Astrocyte (in vitro differentiated cells and primary cell): ENCODE measurements at regions not wholly inside any gene's neighbourhood (a gene's known extent, or its start where the extent isn't known, plus 50 kb on each side); places are given as distances from the start of the nearest gene placed in this dataset.

Experiments used
- DNase-seq: peaks from one replicate; pipeline ENCODE4 v3.0.0-alpha.2; 2010; ENCODE audit warnings: low read depth
- FAIRE-seq: peaks from 2 replicates; lab custom pipeline; 2011; peaks lifted over from hg19 to GRCh38; lab: Jason Lieb, UNC
- H2AFZ ChIP-seq: 2 replicates; pipeline ENCODE4 v1.6.0; 2012; ENCODE audit warnings: low read depth, low read length, inconsistent platforms
- H3K27ac ChIP-seq: 2 replicates; pipeline ENCODE4 v1.5.1; 2011; ENCODE audit warnings: low read depth, low read length, inconsistent platforms
- H3K27me3 ChIP-seq: 2 replicates; pipeline ENCODE4 v1.6.0; 2011; ENCODE audit warnings: low read length, inconsistent platforms; ENCODE audit not compliant: insufficient read depth
- H3K36me3 ChIP-seq: 2 replicates; pipeline ENCODE4 v1.5.1; 2011; ENCODE audit warnings: low read length, inconsistent platforms; ENCODE audit not compliant: insufficient read depth
- H3K4me1 ChIP-seq: 2 replicates; pipeline ENCODE4 v1.5.1; 2011; ENCODE audit warnings: low read length, inconsistent platforms; ENCODE audit not compliant: insufficient read depth
- H3K4me2 ChIP-seq: 2 replicates; pipeline ENCODE4 v1.6.0; 2012; ENCODE audit warnings: low read length, inconsistent platforms
- H3K4me3 ChIP-seq: 2 replicates; pipeline ENCODE4 v1.5.1; 2011; ENCODE audit warnings: low read depth, mild to moderate bottlenecking, low read length, inconsistent platforms; ENCODE audit not compliant: insufficient read depth
- H3K79me2 ChIP-seq: 2 replicates; pipeline ENCODE4 v1.6.0; 2012; ENCODE audit warnings: mild to moderate bottlenecking, low read length, inconsistent platforms; ENCODE audit not compliant: insufficient read depth
- H3K9ac ChIP-seq: 2 replicates; pipeline ENCODE4 v1.6.0; 2012; ENCODE audit warnings: mild to moderate bottlenecking, low read length, inconsistent platforms
- H3K9me3 ChIP-seq: 2 replicates; pipeline ENCODE4 v1.5.1; 2012; ENCODE audit warnings: low read depth, mild to moderate bottlenecking, low read length, inconsistent platforms; ENCODE audit not compliant: insufficient read depth
- H4K20me1 ChIP-seq: 2 replicates; pipeline ENCODE4 v1.6.0; 2012; ENCODE audit warnings: low read length, inconsistent platforms; ENCODE audit not compliant: insufficient read depth
- H3K27ac Mint-ChIP-seq: one replicate; pipeline ENCODE4 v1.8.0; 2021; ENCODE audit warnings: mild to moderate bottlenecking, mixed read lengths; ENCODE audit not compliant: unreplicated experiment
- H3K27me3 Mint-ChIP-seq: one replicate; pipeline ENCODE4 v1.8.0; 2021; ENCODE audit warnings: low read depth, mixed read lengths; ENCODE audit not compliant: unreplicated experiment
- H3K36me3 Mint-ChIP-seq: one replicate; pipeline ENCODE4 v1.8.0; 2021; ENCODE audit warnings: low read depth, mixed read lengths; ENCODE audit not compliant: unreplicated experiment
- H3K4me1 Mint-ChIP-seq: one replicate; pipeline ENCODE4 v1.8.0; 2021; ENCODE audit warnings: low read depth, mixed read lengths; ENCODE audit not compliant: unreplicated experiment
- H3K4me3 Mint-ChIP-seq: one replicate; pipeline ENCODE4 v1.8.0; 2021; ENCODE audit warnings: mild to moderate bottlenecking, moderate library complexity, mixed read lengths; ENCODE audit not compliant: unreplicated experiment
- H3K9me3 Mint-ChIP-seq: one replicate; pipeline ENCODE4 v1.8.0; 2021; ENCODE audit warnings: mild to moderate bottlenecking, mixed read lengths; ENCODE audit not compliant: unreplicated experiment
- CTCF ChIP-seq: IDR thresholded peaks from 2 replicates; pipeline ENCODE4 v1.5.1; 2011; ENCODE audit warnings: low read depth, mild to moderate bottlenecking, inconsistent platforms, low read length, moderate library complexity; ENCODE audit not compliant: insufficient read depth
- EZH2 ChIP-seq: IDR thresholded peaks from 2 replicates; pipeline ENCODE4 v1.6.1; 2012; ENCODE audit warnings: mild to moderate bottlenecking, low read length, inconsistent platforms; ENCODE audit not compliant: insufficient read depth

- H3K4me3 Mint-ChIP-seq, result no peak overlapping the region
- Histone ChIP-seq H3K4me2 (no peak overlapping the region), H4K20me1 (no peaks in the 10 kb centered on the region), H3K36me3 (no peaks in the 10 kb centered on the region), H3K79me2 (no peaks in the 10 kb centered on the region), H2AFZ (no peak overlapping the region), H3K9ac (no peak overlapping the region), H3K27ac (no peak overlapping the region), H3K4me3 (no peak overlapping the region), H3K27me3 (no peaks in the 10 kb centered on the region), H3K4me1 (no peaks in the 10 kb centered on the region), H3K9me3 (no peaks in the 10 kb centered on the region)
- FAIRE-seq (no peak), DNase-seq (no peak)
- H3K4me1 Mint-ChIP-seq, result no peaks in the 10 kb centered on the region
- no peaks in the 10 kb centered on the region for H3K36me3 Mint-ChIP-seq
- no peak overlapping the region for H3K27ac Mint-ChIP-seq
- no peak for TF ChIP-seq EZH2
- no peak for TF ChIP-seq CTCF
- H3K9me3 Mint-ChIP-seq, result peaks cover 10% of the 10 kb centered on the region
- H3K27me3 Mint-ChIP-seq, result no peaks in the 10 kb centered on the region
These were observed 410.9 kb downstream of the INSC start for GRCh38 chr11:15525582-15525981.

GRCh38 chr11:15526032-15526431, 411.3 kb downstream of the INSC start:
- Histone ChIP-seq H3K9me3 (no peaks in the 10 kb centered on the region), H3K4me3 (no peak overlapping the region), H3K79me2 (no peaks in the 10 kb centered on the region), H3K36me3 (no peaks in the 10 kb centered on the region), H3K27ac (no peak overlapping the region), H3K4me2 (no peak overlapping the region), H3K4me1 (no peaks in the 10 kb centered on the region), H3K9ac (no peak overlapping the region), H4K20me1 (no peaks in the 10 kb centered on the region), H2AFZ (no peak overlapping the region), H3K27me3 (no peaks in the 10 kb centered on the region)
- Mint-ChIP-seq H3K27ac (no peak overlapping the region), H3K27me3 (no peaks in the 10 kb centered on the region), H3K4me3 (no peak overlapping the region), H3K9me3 (peaks cover 10% of the 10 kb centered on the region), H3K4me1 (no peaks in the 10 kb centered on the region), H3K36me3 (no peaks in the 10 kb centered on the region)
- TF ChIP-seq CTCF (no peak), EZH2 (no peak)
- FAIRE-seq (no peak), DNase-seq (no peak)

- H3K27ac Mint-ChIP-seq, result no peak overlapping the region
- TF ChIP-seq EZH2 (no peak), CTCF (no peak)
- Histone ChIP-seq H2AFZ (no peak overlapping the region), H3K79me2 (no peaks in the 10 kb centered on the region), H3K4me2 (no peak overlapping the region), H3K9ac (no peak overlapping the region), H3K4me3 (no peak overlapping the region), H3K9me3 (no peaks in the 10 kb centered on the region), H3K27ac (no peak overlapping the region), H3K27me3 (no peaks in the 10 kb centered on the region), H4K20me1 (no peaks in the 10 kb centered on the region), H3K36me3 (no peaks in the 10 kb centered on the region), H3K4me1 (no peaks in the 10 kb centered on the region)
- no peaks in the 10 kb centered on the region for H3K27me3 Mint-ChIP-seq
- DNase-seq (no peak), FAIRE-seq (no peak)
- H3K36me3 Mint-ChIP-seq, result no peaks in the 10 kb centered on the region
- no peaks in the 10 kb centered on the region for H3K4me1 Mint-ChIP-seq
- peaks cover 10% of the 10 kb centered on the region for H3K9me3 Mint-ChIP-seq
- H3K4me3 Mint-ChIP-seq, result no peak overlapping the region
These were observed 412.2 kb downstream of the INSC start for GRCh38 chr11:15526859-15527450.
